B cell (primary cell): ENCODE measurements at regions not wholly inside any gene's neighbourhood (a gene's known extent, or its start where the extent isn't known, plus 50 kb on each side); places are given as distances from the start of the nearest gene placed in this dataset.

ENCODE experiments used
- ATAC-seq: fragments of 200-7000 bp; cut with Tn5 transposase; one replicate; pipeline ENCODE4 v1.10.0; 2021; ENCODE audit warnings: low read depth, mild to moderate bottlenecking, moderate number of reproducible peaks, moderate library complexity
- CTCF ChIA-PET: fragments of 350-600 bp; sonication (Branson Sonifier 250); formaldehyde crosslinking; loops from one replicate; lab custom pipeline; 2021; ENCODE audit warnings: antibody characterized with exemption, inconsistent platforms; lab: Charles Lee
- POLR2A ChIA-PET: fragments of 350-600 bp; sonication (Branson Sonifier 250); formaldehyde crosslinking; loops from one replicate; lab custom pipeline; 2021; ENCODE audit warnings: antibody characterized with exemption; lab: Charles Lee
- DNase-seq: peaks from one replicate; pipeline ENCODE4 v3.0.0; 2013
- H2AFZ ChIP-seq: 2 replicates; pipeline ENCODE4 v1.6.1; 2012; ENCODE audit warnings: mild to moderate bottlenecking, low read depth, low read length; ENCODE audit not compliant: insufficient read depth, poor library complexity, severe bottlenecking
- H3K27ac ChIP-seq, 2 donors: 1 replicate in 1 of 2; 2 replicates in 1 of 2; pipeline ENCODE4 v1.5.1; 2012 to 2013; ENCODE audit warnings: low read length in 2 of 2, mild to moderate bottlenecking in 2 of 2, moderate library complexity in 1 of 2
- H3K27me3 ChIP-seq, 4 experiments: fragments of 200-600 bp in 1 of 4; sonication (generic) in 1 of 4; replicated peaks in 1 of 4; 1 replicate in 2 of 4; 2 replicates in 2 of 4; pipeline versions ENCODE4 v1.6.1 to v1.7.0; 2013 to 2016; ENCODE audit warnings: low read length in 3 of 4, mild to moderate bottlenecking in 2 of 4, mixed read lengths in 1 of 4, moderate library complexity in 1 of 4; ENCODE audit not compliant: insufficient read depth in 4 of 4, control insufficient read depth in 3 of 4; ENCODE audit errors: control extremely low read depth in 1 of 4
- H3K36me3 ChIP-seq, 2 experiments: replicated peaks in 1 of 2; 1 replicate in 1 of 2; 2 replicates in 1 of 2; pipeline versions ENCODE4 v1.6.1 to v1.7.1; 2013; ENCODE audit warnings: low read length in 1 of 2; ENCODE audit not compliant: insufficient read depth in 2 of 2, control insufficient read depth in 1 of 2; ENCODE audit errors: control extremely low read depth in 1 of 2, extremely low read depth in 1 of 2
- H3K4me1 ChIP-seq, 2 donors: fragments of 200-600 bp in 1 of 2; sonication (generic) in 1 of 2; 1 replicate in 1 of 2; 2 replicates in 1 of 2; pipeline versions ENCODE4 v1.5.1 to v1.6.1; 2013 to 2017; ENCODE audit warnings: low read length in 2 of 2; ENCODE audit not compliant: control insufficient read depth in 2 of 2, insufficient read depth in 2 of 2
- H3K4me2 ChIP-seq: replicated peaks from 2 replicates; pipeline ENCODE3; 2012; ENCODE audit warnings: mild to moderate bottlenecking, low read depth, low read length; ENCODE audit not compliant: poor library complexity, severe bottlenecking
- H3K4me3 ChIP-seq, 5 experiments: fragments of 200-600 bp in 1 of 5; sonication (generic) in 1 of 5; 1 replicate in 3 of 5; 2 replicates in 2 of 5; pipeline versions ENCODE4 v1.5.1 to v1.7.0; 2011 to 2016; ENCODE audit warnings: low read length in 4 of 5, mild to moderate bottlenecking in 4 of 5, low read depth in 2 of 5, control low read depth in 1 of 5, moderate library complexity in 1 of 5; ENCODE audit not compliant: insufficient read depth in 1 of 5; ENCODE audit errors: control extremely low read depth in 1 of 5, extremely low read depth in 1 of 5
- H3K79me2 ChIP-seq: fragments of 200-600 bp; sonication (generic); one replicate; pipeline ENCODE4 v1.6.0; 2016; ENCODE audit warnings: low read length; ENCODE audit not compliant: control insufficient read depth, insufficient read depth
- H3K9ac ChIP-seq: fragments of 200-600 bp; sonication (generic); 2 replicates; pipeline ENCODE4 v1.6.1; 2017; ENCODE audit warnings: mild to moderate bottlenecking, low read length, moderate library complexity
- H3K9me3 ChIP-seq, 3 donors: one replicate each; pipeline versions ENCODE4 v1.6.1 to v1.7.1; 2013; ENCODE audit warnings: low read length in 2 of 3; ENCODE audit not compliant: control insufficient read depth in 2 of 3, insufficient read depth in 1 of 3; ENCODE audit errors: control extremely low read depth in 1 of 3
- H4K20me1 ChIP-seq: 2 replicates; pipeline ENCODE4 v1.6.0; 2012; ENCODE audit warnings: mild to moderate bottlenecking, low read length; ENCODE audit not compliant: insufficient read depth, control insufficient read depth, poor library complexity, severe bottlenecking
- H3K27ac Mint-ChIP-seq: one replicate; pipeline ENCODE4 v1.8.0; 2021; ENCODE audit warnings: mixed read lengths
- H3K27me3 Mint-ChIP-seq: one replicate; pipeline ENCODE4 v1.8.0; 2021; ENCODE audit warnings: mixed read lengths
- H3K4me1 Mint-ChIP-seq: one replicate; pipeline ENCODE4 v1.8.0; 2021; ENCODE audit warnings: mixed read lengths
- H3K4me3 Mint-ChIP-seq: one replicate; pipeline ENCODE4 v1.8.0; 2021; ENCODE audit warnings: mixed read lengths
- H3K9me3 Mint-ChIP-seq: one replicate; pipeline ENCODE4 v1.8.0; 2022; ENCODE audit warnings: mixed read lengths; ENCODE audit not compliant: insufficient read depth
- EZH2 ChIP-seq: IDR thresholded peaks from 2 replicates; pipeline ENCODE4 v1.6.1; 2012; ENCODE audit warnings: borderline replicate concordance, low read depth, mild to moderate bottlenecking, moderate library complexity, low read length; ENCODE audit not compliant: insufficient read depth, poor library complexity, severe bottlenecking
- WGBS: methylation state at CpG from one replicate; pipeline ENCODE4 v1.1.5; 2013; ENCODE audit warnings: missing lambda C conversion rate; ENCODE audit not compliant: insufficient coverage; 5-methylcytosine and 5-hydroxymethylcytosine counted together
- intact Hi-C: fragments of 100-400 bp; cut with micrococcal nuclease; formaldehyde crosslinking; loops from one replicate; pipeline ENCODE4 v1.10.0; 2022
- TF ChIP-seq, protein P1 (sequence below): fragments of 200-600 bp; IDR thresholded peaks from one replicate; pipeline ENCODE4 v1.8.0; 2022; ENCODE audit warnings: antibody characterized with exemption, mild to moderate bottlenecking

GRCh38 chr9:89729954-89730530 is 125.2 kb downstream of the GADD45G start:
- Mint-ChIP-seq H3K9me3 (no peaks in the 10 kb centered on the region), H3K27me3 (peaks cover 8% of the 10 kb centered on the region), H3K4me3 (no peak overlapping the region), H3K27ac (no peak overlapping the region), H3K4me1 (peaks cover 10% of the 10 kb centered on the region)
- H4K20me1 ChIP-seq, result no peaks in the 10 kb centered on the region
- H3K9me3 ChIP-seq, result no peaks in the 10 kb centered on the region
- no peak overlapping the region for H3K4me2 ChIP-seq
- TF ChIP-seq EZH2, result no peak
- TF ChIP-seq, protein P1, sequence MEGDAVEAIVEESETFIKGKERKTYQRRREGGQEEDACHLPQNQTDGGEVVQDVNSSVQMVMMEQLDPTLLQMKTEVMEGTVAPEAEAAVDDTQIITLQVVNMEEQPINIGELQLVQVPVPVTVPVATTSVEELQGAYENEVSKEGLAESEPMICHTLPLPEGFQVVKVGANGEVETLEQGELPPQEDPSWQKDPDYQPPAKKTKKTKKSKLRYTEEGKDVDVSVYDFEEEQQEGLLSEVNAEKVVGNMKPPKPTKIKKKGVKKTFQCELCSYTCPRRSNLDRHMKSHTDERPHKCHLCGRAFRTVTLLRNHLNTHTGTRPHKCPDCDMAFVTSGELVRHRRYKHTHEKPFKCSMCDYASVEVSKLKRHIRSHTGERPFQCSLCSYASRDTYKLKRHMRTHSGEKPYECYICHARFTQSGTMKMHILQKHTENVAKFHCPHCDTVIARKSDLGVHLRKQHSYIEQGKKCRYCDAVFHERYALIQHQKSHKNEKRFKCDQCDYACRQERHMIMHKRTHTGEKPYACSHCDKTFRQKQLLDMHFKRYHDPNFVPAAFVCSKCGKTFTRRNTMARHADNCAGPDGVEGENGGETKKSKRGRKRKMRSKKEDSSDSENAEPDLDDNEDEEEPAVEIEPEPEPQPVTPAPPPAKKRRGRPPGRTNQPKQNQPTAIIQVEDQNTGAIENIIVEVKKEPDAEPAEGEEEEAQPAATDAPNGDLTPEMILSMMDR, result no peak
- no peaks in the 10 kb centered on the region for H3K36me3 ChIP-seq
- peaks cover 20 to 21% of the 10 kb centered on the region in 2 donors for H3K4me1 ChIP-seq
- no peak overlapping the region for H3K9ac ChIP-seq
- no peaks in the 10 kb centered on the region for H3K79me2 ChIP-seq
- 80% methylated on average over 5 of the region's 5 CpGs for WGBS
- no peak overlapping the region for H3K27ac ChIP-seq
- intact Hi-C loops, result no loop called here
- ATAC-seq (no peak), DNase-seq (no peak)
- H3K4me3 ChIP-seq, result no peak overlapping the region
- no peaks in the 10 kb centered on the region for H3K27me3 ChIP-seq
- POLR2A ChIA-PET, result no interaction called here
- CTCF ChIA-PET, result no interaction called here
- H2AFZ ChIP-seq, result no peak overlapping the region

DNA sequence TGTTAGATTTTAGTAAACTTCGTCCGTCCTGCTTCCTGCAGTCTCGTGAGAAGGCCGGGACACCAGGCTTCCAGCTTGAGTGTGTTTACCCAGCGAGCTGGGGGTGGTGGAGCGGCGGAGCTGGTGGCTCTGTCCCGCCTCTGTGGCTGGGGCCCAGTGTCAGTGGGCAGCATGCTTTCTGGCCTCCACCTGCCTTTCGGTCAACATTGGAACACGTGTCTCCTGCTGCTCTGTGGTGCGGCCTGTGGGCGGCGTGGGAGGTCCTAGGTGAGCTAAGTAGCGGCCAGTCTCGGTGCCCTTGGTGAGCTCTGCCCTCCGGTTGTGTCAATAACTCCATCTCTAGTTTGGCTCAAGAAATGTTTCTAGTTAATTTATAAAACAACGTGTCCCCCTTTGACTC is 125.9 kb downstream of the GADD45G start:
- POLR2A ChIA-PET, result no interaction called here
- Histone ChIP-seq H3K27ac (no peak overlapping the region), H3K27me3 (no peaks in the 10 kb centered on the region), H3K36me3 (no peaks in the 10 kb centered on the region), H3K4me2 (no peak overlapping the region), H3K9ac (no peak overlapping the region), H2AFZ (no peak overlapping the region), H3K4me3 (no peak overlapping the region), H3K4me1 (peaks cover 20 to 21% of the 10 kb centered on the region in 2 donors), H3K9me3 (no peaks in the 10 kb centered on the region), H4K20me1 (no peaks in the 10 kb centered on the region), H3K79me2 (no peaks in the 10 kb centered on the region)
- intact Hi-C loops, result no loop called here
- TF ChIP-seq EZH2, result no peak
- TF ChIP-seq, protein P1, result no peak
- Mint-ChIP-seq H3K4me3 (no peak overlapping the region), H3K9me3 (no peaks in the 10 kb centered on the region), H3K4me1 (peaks cover 10% of the 10 kb centered on the region), H3K27ac (no peak overlapping the region), H3K27me3 (peaks cover 5% of the 10 kb centered on the region)
- 96% methylated on average over 13 of the region's 17 CpGs for WGBS
- no peak for DNase-seq
- ATAC-seq, result no peak
- CTCF ChIA-PET, result no interaction called here
